Aorta (tissue), 5 donors: ENCODE measurements at regions not wholly inside any gene's neighbourhood (a gene's known extent, or its start where the extent isn't known, plus 50 kb on each side); places are given as distances from the start of the nearest gene placed in this dataset.

Experiments
- ATAC-seq: fragments of 200-7000 bp; cut with Tn5 transposase; one replicate; pipeline ENCODE4 v1.9.1; 2022; ENCODE audit warnings: moderate library complexity; ENCODE audit not compliant: low FRiP score
- DNase-seq, 2 donors: peaks; one replicate each; pipeline ENCODE4 v3.0.0-alpha.2; 2020
- H3K27ac ChIP-seq, 2 donors: one replicate each; pipeline ENCODE4 v1.5.1; 2013; ENCODE audit warnings: low read length in 2 of 2, mild to moderate bottlenecking in 2 of 2, moderate library complexity in 2 of 2, control low read depth in 1 of 2, inconsistent platforms in 1 of 2, low read depth in 1 of 2
- H3K27me3 ChIP-seq, 2 donors: one replicate each; pipeline ENCODE4 v1.6.1; 2013; ENCODE audit warnings: control low read depth in 1 of 2, low read length in 1 of 2, mild to moderate bottlenecking in 1 of 2, moderate library complexity in 1 of 2; ENCODE audit not compliant: insufficient read depth in 2 of 2, control insufficient read depth in 1 of 2
- H3K36me3 ChIP-seq, 2 donors: one replicate each; pipeline ENCODE4 v1.6.1; 2013; ENCODE audit warnings: control low read depth in 1 of 2, low read length in 1 of 2, mild to moderate bottlenecking in 1 of 2; ENCODE audit not compliant: insufficient read depth in 2 of 2, control insufficient read depth in 1 of 2
- H3K4me1 ChIP-seq, 2 donors: one replicate each; pipeline ENCODE4 v1.6.1; 2013; ENCODE audit warnings: low read length in 2 of 2, control low read depth in 1 of 2, mild to moderate bottlenecking in 1 of 2, moderate library complexity in 1 of 2; ENCODE audit not compliant: insufficient read depth in 2 of 2, control insufficient read depth in 1 of 2
- H3K4me3 ChIP-seq, 2 donors: one replicate each; pipeline ENCODE4 v1.5.1; 2013; ENCODE audit warnings: low read length in 2 of 2, control low read depth in 1 of 2, mild to moderate bottlenecking in 1 of 2
- H3K9me3 ChIP-seq: one replicate; pipeline ENCODE4 v1.6.1; 2013; ENCODE audit warnings: mild to moderate bottlenecking, low read length; ENCODE audit not compliant: control insufficient read depth
- WGBS, 2 donors: extraction: QIAGEN DNeasy Blood & Tissue Kit; methylation state at CpG; one replicate each; pipeline ENCODE4 v1.1.7; 2013; 5-methylcytosine and 5-hydroxymethylcytosine counted together
- intact Hi-C, 2 donors: fragments of 100-400 bp; cut with DNase I; formaldehyde crosslinking; loops; one replicate each; pipeline versions ENCODE4 v1.14.2 to v1.15.0; 2022
- donor health status: healthy with polysubstance abuse.
- donor health status: Bipolar disorder and iron deficiency.
- donor health status: DM: no; HTN: no; CAD: no.
- donor health status: DM: no; HTN: no; CAD: no.
- donor health status: DM: yes; HTN: yes; CAD: no.

GRCh38 chr1:5754817-5755551, 237.2 kb downstream of the NPHP4 start:
- DNase-seq: peak; percentile 9 to 51
- no peak for ATAC-seq
- 79% methylated on average over 14 of the region's 14 CpGs for WGBS, 2 donors

GRCh38 chr1:5753549-5754421, 238.4 kb downstream of the NPHP4 start:
- no peak overlapping the region for H3K4me3 ChIP-seq
- WGBS, 2 donors: 73 to 79% methylated on average over 23 of the region's 23 CpGs
- H3K27me3 ChIP-seq: no peaks in the 10 kb centered on the region
- DNase-seq: peak; percentile 27 to 69
- no peak for ATAC-seq
- H3K4me1 ChIP-seq: no peaks in the 10 kb centered on the region
- intact Hi-C loops: no loop called here
- no peak overlapping the region for H3K27ac ChIP-seq
- no peaks in the 10 kb centered on the region for H3K36me3 ChIP-seq
- H3K9me3 ChIP-seq: no peaks in the 10 kb centered on the region

More at GRCh38 chr1:5754817-5755551, 237.2 kb downstream of the NPHP4 start:
- Histone ChIP-seq H3K4me3 (no peak overlapping the region), H3K27ac (no peak overlapping the region), H3K36me3 (no peaks in the 10 kb centered on the region), H3K4me1 (no peaks in the 10 kb centered on the region), H3K9me3 (no peaks in the 10 kb centered on the region), H3K27me3 (no peaks in the 10 kb centered on the region)
- intact Hi-C loops: no loop called here

GRCh38 chr1:5752746-5753548, 239.3 kb downstream of the NPHP4 start:
- 60 to 66% methylated on average over 15 of the region's 15 CpGs for WGBS, 2 donors
- no peaks in the 10 kb centered on the region for H3K9me3 ChIP-seq
- H3K27ac ChIP-seq: no peak overlapping the region
- intact Hi-C loops: no loop called here
- ATAC-seq (no peak), DNase-seq (peak; percentile 27 to 39)
- no peaks in the 10 kb centered on the region for H3K27me3 ChIP-seq
- no peaks in the 10 kb centered on the region for H3K36me3 ChIP-seq
- H3K4me3 ChIP-seq: no peak overlapping the region
- no peaks in the 10 kb centered on the region for H3K4me1 ChIP-seq

- H3K36me3 ChIP-seq: no peaks in the 10 kb centered on the region
- no peak overlapping the region for H3K27ac ChIP-seq
- H3K9me3 ChIP-seq: no peaks in the 10 kb centered on the region
- 68% methylated on average over 14 of the region's 14 CpGs for WGBS, 2 donors
- ATAC-seq: no peak
- no peaks in the 10 kb centered on the region for H3K27me3 ChIP-seq
- intact Hi-C loops: no loop called here
- no peaks in the 10 kb centered on the region for H3K4me1 ChIP-seq
- H3K4me3 ChIP-seq: no peak overlapping the region
- peak; percentile 35 to 56 for DNase-seq
Measured at GRCh38 chr1:5751833-5752745, 240.1 kb downstream of the NPHP4 start.

GRCh38 chr1:5751163-5751540, 241.1 kb downstream of the NPHP4 start:
- Histone ChIP-seq H3K27me3 (no peaks in the 10 kb centered on the region), H3K36me3 (no peaks in the 10 kb centered on the region), H3K27ac (no peak overlapping the region), H3K4me1 (no peaks in the 10 kb centered on the region), H3K4me3 (no peak overlapping the region), H3K9me3 (no peaks in the 10 kb centered on the region)
- no peak for ATAC-seq
- intact Hi-C loops: no loop called here
- DNase-seq: peak; percentile 26 to 36
- 30 to 44% methylated on average over 11 of the region's 11 CpGs for WGBS, 2 donors

- Histone ChIP-seq H3K4me1 (no peaks in the 10 kb centered on the region), H3K27me3 (no peaks in the 10 kb centered on the region), H3K36me3 (no peaks in the 10 kb centered on the region), H3K4me3 (no peak overlapping the region), H3K27ac (no peak overlapping the region), H3K9me3 (no peaks in the 10 kb centered on the region)
- ATAC-seq: no peak
- DNase-seq: peak; percentile 34 to 59
- intact Hi-C loops: no loop called here
- 84 to 86% methylated on average over 16 of the region's 16 CpGs for WGBS, 2 donors
Measured at GRCh38 chr1:5750186-5751162, 241.8 kb downstream of the NPHP4 start.
